OCI-LY7 (cell line): ENCODE measurements at regions not wholly inside any gene's neighbourhood (a gene's known extent, or its start where the extent isn't known, plus 50 kb on each side); places are given as distances from the start of the nearest gene placed in this dataset.

Source experiments
- BruUV-seq: library from RNA; stranded (reverse); fragments of 400-500 nt; replicated peaks from 2 replicates; lab custom pipeline; 2021; lab: Mats Ljungman, UMichigan
- CTCF ChIA-PET: fragments of 300-600 bp; sonication (Branson Sonifier 250); formaldehyde crosslinking; loops from one replicate; lab custom pipeline; 2022; ENCODE audit warnings: antibody characterized with exemption; ENCODE audit not compliant: unreplicated experiment; lab: Charles Lee
- POLR2A ChIA-PET: fragments of 300-600 bp; sonication (Branson Sonifier 250); formaldehyde crosslinking; loops from one replicate; lab custom pipeline; 2022; ENCODE audit warnings: antibody characterized with exemption; lab: Charles Lee
- DNase-seq: peaks from one replicate; pipeline ENCODE4 v3.0.0-alpha.2; 2015; ENCODE audit warnings: low spot score
- H2AFZ ChIP-seq: fragments of 200-600 bp; sonication (generic), shearing (Covaris generic); 2 replicates; pipeline ENCODE4 v1.6.1; 2014; ENCODE audit warnings: mild to moderate bottlenecking, antibody characterized with exemption, low read length, moderate library complexity
- H3K27ac ChIP-seq: fragments of 200-600 bp; sonication (generic); 2 replicates; pipeline ENCODE4 v1.5.1; 2014; ENCODE audit warnings: mixed run types, low read depth, mild to moderate bottlenecking, moderate library complexity, low read length, inconsistent platforms; ENCODE audit not compliant: poor library complexity, severe bottlenecking
- H3K36me3 ChIP-seq: fragments of 200-600 bp; sonication (generic); 2 replicates; pipeline ENCODE4 v1.6.1; 2014; ENCODE audit warnings: mild to moderate bottlenecking, antibody characterized with exemption, low read length, moderate library complexity, mixed read lengths; ENCODE audit not compliant: insufficient read depth
- H3K4me1 ChIP-seq: fragments of 200-600 bp; sonication (generic); 2 replicates; pipeline ENCODE4 v1.5.1; 2014; ENCODE audit warnings: mild to moderate bottlenecking, low read length; ENCODE audit not compliant: insufficient read depth, poor library complexity, severe bottlenecking
- H3K4me2 ChIP-seq: fragments of 200-600 bp; sonication (generic); 2 replicates; pipeline ENCODE4 v1.6.1; 2014; ENCODE audit warnings: mild to moderate bottlenecking, low read length
- H3K4me3 ChIP-seq: fragments of 200-600 bp; sonication (generic); 2 replicates; pipeline ENCODE4 v1.5.1; 2014; ENCODE audit warnings: mild to moderate bottlenecking, low read depth, low read length; ENCODE audit not compliant: poor library complexity, severe bottlenecking
- H3K79me2 ChIP-seq: fragments of 200-600 bp; sonication (generic); 2 replicates; pipeline ENCODE4 v1.6.1; 2016; ENCODE audit warnings: low read depth, mild to moderate bottlenecking, low read length, moderate library complexity, mixed read lengths; ENCODE audit not compliant: insufficient read depth
- H3K9me2 ChIP-seq: fragments of 200-600 bp; sonication (generic); 2 replicates; pipeline ENCODE4 v1.6.1; 2016; ENCODE audit warnings: mild to moderate bottlenecking, low read length, mixed read lengths; ENCODE audit not compliant: insufficient read depth
- H3K9me3 ChIP-seq: fragments of 200-600 bp; sonication (generic); 2 replicates; pipeline ENCODE4 v1.6.1; 2014; ENCODE audit warnings: mild to moderate bottlenecking, mixed run types, low read length, mixed read lengths
- H4K20me1 ChIP-seq: fragments of 200-600 bp; sonication (generic); 2 replicates; pipeline ENCODE4 v1.6.1; 2014; ENCODE audit warnings: mild to moderate bottlenecking, antibody characterized with exemption, low read length, moderate library complexity, mixed read lengths; ENCODE audit not compliant: insufficient read depth
- EZH2phosphoT487 ChIP-seq: fragments of 200-600 bp; sonication (generic); IDR thresholded peaks from 2 replicates; pipeline ENCODE4 v1.6.1; 2018; ENCODE audit warnings: low read depth, borderline replicate concordance, mild to moderate bottlenecking, mixed run types, antibody characterized with exemption, low read length, moderate library complexity, mixed read lengths
- intact Hi-C: fragments of 100-400 bp; cut with micrococcal nuclease; formaldehyde crosslinking; loops from one replicate; pipeline ENCODE4 v1.10.0; 2022; ENCODE audit not compliant: unreplicated experiment
- TF ChIP-seq, protein P1 (sequence below): fragments of 200-600 bp; sonication (generic); conservative IDR thresholded peaks from 2 replicates; pipeline ENCODE4 v1.5.1; 2014; ENCODE audit warnings: mild to moderate bottlenecking, antibody characterized with exemption, low read length, moderate library complexity, mixed read lengths

DNA sequence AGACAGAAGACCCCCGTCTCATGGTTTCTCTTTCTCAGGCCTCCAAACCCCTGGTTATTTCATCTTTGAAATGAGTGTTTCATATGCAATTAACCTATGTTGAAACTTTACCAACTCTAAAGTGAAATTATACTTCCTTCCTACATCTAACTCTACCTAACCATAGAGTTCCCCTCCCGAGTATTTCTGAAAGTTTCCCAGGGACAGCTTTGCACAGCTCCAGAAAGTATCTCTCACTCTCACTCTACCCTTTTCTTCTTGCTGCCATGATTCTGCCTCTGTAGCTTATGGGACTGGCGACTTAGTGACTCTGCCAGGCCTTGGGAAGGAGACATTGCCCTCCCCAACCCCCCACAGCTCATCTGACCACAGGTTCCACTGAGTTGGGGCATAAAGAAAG is 107.9 kb downstream of the B3GNT2 start:
- intact Hi-C loops: no loop called here
- Histone ChIP-seq H3K79me2 (no peaks in the 10 kb centered on the region), H3K27ac (no peak overlapping the region), H3K4me2 (no peak overlapping the region), H3K4me1 (peaks cover 40% of the 10 kb centered on the region), H3K9me3 (no peaks in the 10 kb centered on the region), H2AFZ (no peak overlapping the region), H3K4me3 (no peak overlapping the region), H4K20me1 (no peaks in the 10 kb centered on the region), H3K9me2 (no peaks in the 10 kb centered on the region), H3K36me3 (no peaks in the 10 kb centered on the region)
- BruUV-seq: no TSS peak
- TF ChIP-seq, protein P1, sequence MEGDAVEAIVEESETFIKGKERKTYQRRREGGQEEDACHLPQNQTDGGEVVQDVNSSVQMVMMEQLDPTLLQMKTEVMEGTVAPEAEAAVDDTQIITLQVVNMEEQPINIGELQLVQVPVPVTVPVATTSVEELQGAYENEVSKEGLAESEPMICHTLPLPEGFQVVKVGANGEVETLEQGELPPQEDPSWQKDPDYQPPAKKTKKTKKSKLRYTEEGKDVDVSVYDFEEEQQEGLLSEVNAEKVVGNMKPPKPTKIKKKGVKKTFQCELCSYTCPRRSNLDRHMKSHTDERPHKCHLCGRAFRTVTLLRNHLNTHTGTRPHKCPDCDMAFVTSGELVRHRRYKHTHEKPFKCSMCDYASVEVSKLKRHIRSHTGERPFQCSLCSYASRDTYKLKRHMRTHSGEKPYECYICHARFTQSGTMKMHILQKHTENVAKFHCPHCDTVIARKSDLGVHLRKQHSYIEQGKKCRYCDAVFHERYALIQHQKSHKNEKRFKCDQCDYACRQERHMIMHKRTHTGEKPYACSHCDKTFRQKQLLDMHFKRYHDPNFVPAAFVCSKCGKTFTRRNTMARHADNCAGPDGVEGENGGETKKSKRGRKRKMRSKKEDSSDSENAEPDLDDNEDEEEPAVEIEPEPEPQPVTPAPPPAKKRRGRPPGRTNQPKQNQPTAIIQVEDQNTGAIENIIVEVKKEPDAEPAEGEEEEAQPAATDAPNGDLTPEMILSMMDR: no peak
- ChIA-PET CTCF (no interaction called here), POLR2A (interaction anchor here (0.6 to 1.2 kb wide), 3 partner anchors 28 to 861 kb away, joined by 3 to 4 read pairs (median 4); no protein-coding TSS in a partner anchor)
- no peak for DNase-seq

DNA sequence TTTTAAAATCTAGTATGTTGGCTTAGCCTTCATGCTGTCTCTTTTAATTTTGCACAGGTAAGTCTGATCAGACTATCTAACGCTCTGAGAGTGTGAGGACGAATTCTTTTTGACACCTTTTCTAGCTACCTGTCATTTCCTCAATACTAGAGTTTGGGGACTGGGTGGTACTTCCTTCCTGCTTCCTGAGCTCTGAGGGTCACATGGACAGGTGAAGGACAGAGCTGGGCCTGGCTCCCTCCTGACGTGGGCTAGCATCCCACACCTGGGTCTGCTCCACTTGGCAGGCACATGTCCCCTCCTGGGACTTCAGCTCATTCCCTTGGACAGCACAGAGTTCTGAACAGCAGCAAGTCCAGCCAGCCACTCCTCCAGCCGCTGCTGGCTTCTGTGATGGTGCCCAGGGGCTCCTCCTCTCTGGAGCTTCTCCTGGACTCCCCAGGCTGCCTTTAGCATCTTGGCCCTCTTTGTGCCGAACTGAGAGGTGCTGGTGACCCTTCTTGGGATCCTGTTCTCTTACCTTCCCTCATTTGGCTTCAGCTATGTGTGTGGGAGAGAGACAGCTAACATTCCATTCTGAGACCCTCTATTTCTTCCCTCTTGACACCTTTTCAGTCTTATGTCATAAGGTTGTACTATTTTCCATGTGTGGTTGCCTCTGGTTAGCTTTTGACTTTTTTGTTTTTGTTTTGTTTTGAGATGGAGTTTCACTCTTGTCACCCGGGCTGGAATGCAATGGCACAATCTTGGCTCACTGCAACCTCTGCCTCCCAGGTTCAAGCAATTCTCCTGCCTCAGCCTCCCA is 106.9 kb downstream of the B3GNT2 start:
- TF ChIP-seq EZH2phosphoT487: no peak
- TF ChIP-seq, protein P1: no peak
- H3K27ac ChIP-seq: no peak overlapping the region
- H3K4me2 ChIP-seq: no peak overlapping the region
- CTCF ChIA-PET: no interaction called here
- no peaks in the 10 kb centered on the region for H3K36me3 ChIP-seq
- no TSS peak for BruUV-seq
- H3K79me2 ChIP-seq: no peaks in the 10 kb centered on the region
- no peak for DNase-seq
- intact Hi-C loops: no loop called here
- POLR2A ChIA-PET: interaction anchor here (0.6 to 1.2 kb wide), 7 partner anchors 12 to 880 kb away, joined by 3 to 4 read pairs (median 3); no protein-coding TSS in a partner anchor
- H3K4me1 ChIP-seq: peaks cover 40% of the 10 kb centered on the region
- no peaks in the 10 kb centered on the region for H4K20me1 ChIP-seq
- H3K9me2 ChIP-seq: no peaks in the 10 kb centered on the region
- H3K4me3 ChIP-seq: no peak overlapping the region
- H3K9me3 ChIP-seq: no peaks in the 10 kb centered on the region
- no peak overlapping the region for H2AFZ ChIP-seq

DNA sequence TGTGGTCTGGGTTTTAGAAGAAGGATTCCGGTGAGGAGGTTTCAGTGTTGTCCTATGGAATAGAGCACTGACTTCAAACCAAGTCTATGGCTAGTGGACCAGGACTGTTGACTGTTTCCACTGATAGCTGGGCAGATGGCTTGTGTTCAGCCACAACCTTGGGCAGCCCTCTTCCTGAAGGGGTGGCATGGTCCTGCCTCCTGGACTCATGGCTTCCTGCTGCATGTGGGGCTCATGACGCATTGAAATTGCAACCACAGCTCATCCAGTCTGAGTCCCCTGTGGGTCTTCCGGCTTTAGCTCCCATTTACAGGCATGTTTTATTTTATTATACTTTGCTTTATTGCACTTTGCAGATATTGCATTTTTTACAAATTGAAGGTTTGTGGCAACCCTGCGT is 105.0 kb downstream of the B3GNT2 start:
- no peak overlapping the region for H2AFZ ChIP-seq
- POLR2A ChIA-PET: interaction anchor here (1.2 to 1.4 kb wide), 2 partner anchors 17 to 120 kb away, joined by 3 to 4 read pairs; no protein-coding TSS in a partner anchor
- no peaks in the 10 kb centered on the region for H3K9me2 ChIP-seq
- H4K20me1 ChIP-seq: no peaks in the 10 kb centered on the region
- no peaks in the 10 kb centered on the region for H3K79me2 ChIP-seq
- peaks cover 25% of the 10 kb centered on the region for H3K4me1 ChIP-seq
- no peak for TF ChIP-seq EZH2phosphoT487
- TF ChIP-seq, protein P1: no peak
- no peak overlapping the region for H3K4me2 ChIP-seq
- BruUV-seq: no TSS peak
- DNase-seq: no peak
- H3K27ac ChIP-seq: no peak overlapping the region
- no peaks in the 10 kb centered on the region for H3K9me3 ChIP-seq
- CTCF ChIA-PET: no interaction called here
- no peaks in the 10 kb centered on the region for H3K36me3 ChIP-seq
- intact Hi-C loops: no loop called here
- no peak overlapping the region for H3K4me3 ChIP-seq
